Spleen (tissue), 7 donors: ENCODE measurements at regions not wholly inside any gene's neighbourhood (a gene's known extent, or its start where the extent isn't known, plus 50 kb on each side); places are given as distances from the start of the nearest gene placed in this dataset.

Experiments used
- CTCF ChIP-seq, 11 experiments: fragments of 200-600 bp in 7 of 11; fragments of 450-650 bp in 4 of 11; sonication (generic) in 4 of 11; IDR thresholded peaks in 8 of 11; conservative IDR thresholded peaks in 3 of 11; 1 replicate in 7 of 11; 2 replicates in 4 of 11; pipeline versions ENCODE4 v1.4.0 to v1.8.0; 2016 to 2021; ENCODE audit warnings: antibody characterized with exemption in 11 of 11, inconsistent platforms in 4 of 11, mild to moderate bottlenecking in 1 of 11
- POLR2A ChIP-seq, 3 donors: fragments of 450-650 bp; IDR thresholded peaks; one replicate each; pipeline ENCODE4 v1.5.1; 2017; ENCODE audit warnings: antibody characterized with exemption in 3 of 3, mild to moderate bottlenecking in 1 of 3
- POLR2AphosphoS5 ChIP-seq, 3 donors: sonication (generic); formaldehyde crosslinking; IDR thresholded peaks; one replicate each; pipeline ENCODE4 v1.5.1; 2017; ENCODE audit warnings: antibody characterized with exemption in 3 of 3
- donor health status: DM: no; HTN: no; CAD: no; lungs with moderate emphysema.
- donor health status: DM: no; HTN: no; CAD: no.
- donor health status: DM: no; HTN: no; CAD: no.

GRCh38 chr5:158320934-158321333 lies 462.0 kb upstream of the CLINT1 start:
- TF ChIP-seq CTCF (IDR thresholded peaks at IDR 0.05 in 8 of 11, conservative IDR thresholded peaks at IDR 0.05 in 3 of 11) = no peak
- TF ChIP-seq POLR2A (IDR thresholded peaks at IDR 0.05) = no peak
- no peak for TF ChIP-seq POLR2AphosphoS5 (IDR thresholded peaks at IDR 0.05)
